HG02798 (cell line): ENCODE measurements at regions not wholly inside any gene's neighbourhood (a gene's known extent, or its start where the extent isn't known, plus 50 kb on each side); places are given as distances from the start of the nearest gene placed in this dataset.

Source experiments
- ATAC-seq: cut with Tn5 transposase; IDR thresholded peaks from one replicate; pipeline ENCODE4 v1.9.1; 2021; ENCODE audit warnings: mild to moderate bottlenecking; ENCODE audit not compliant: unreplicated experiment, poor library complexity

GRCh38 chr5:68426586-68426985 lies 211.0 kb downstream of the PIK3R1 start:
- no peak for ATAC-seq

GRCh38 chr5:68428231-68428811 lies 212.8 kb downstream of the PIK3R1 start:
- no peak for ATAC-seq

GRCh38 chr5:68429510-68429909 lies 214.0 kb downstream of the PIK3R1 start:
- ATAC-seq, result no peak

- no peak for ATAC-seq
Measured at GRCh38 chr5:68430279-68430678, 214.7 kb downstream of the PIK3R1 start.

GRCh38 chr5:68431186-68431585 lies 215.6 kb downstream of the PIK3R1 start:
- ATAC-seq, result no peak

GRCh38 chr5:68431601-68432337 lies 216.2 kb downstream of the PIK3R1 start:
- ATAC-seq, result no peak

GRCh38 chr5:68432682-68433081 lies 217.1 kb downstream of the PIK3R1 start:
- no peak for ATAC-seq

- no peak for ATAC-seq
Measured at GRCh38 chr5:68433526-68433922, 218.0 kb downstream of the PIK3R1 start.

- ATAC-seq, result peak; percentile 96
Measured at GRCh38 chr5:68433923-68434879, 218.6 kb downstream of the PIK3R1 start.

- ATAC-seq, result no peak
Measured at GRCh38 chr5:68435611-68436010, 220.1 kb downstream of the PIK3R1 start.

- ATAC-seq, result no peak
Measured at GRCh38 chr5:68436686-68437520, 221.3 kb downstream of the PIK3R1 start.

GRCh38 chr5:68438876-68439275 lies 223.3 kb downstream of the PIK3R1 start:
- ATAC-seq, result no peak

GRCh38 chr5:68440245-68440644 lies 224.7 kb downstream of the PIK3R1 start:
- no peak for ATAC-seq

GRCh38 chr5:68440651-68441050 lies 225.1 kb downstream of the PIK3R1 start:
- no peak for ATAC-seq

GRCh38 chr5:68441309-68442073 lies 225.9 kb downstream of the PIK3R1 start:
- peak; percentile 37 for ATAC-seq

GRCh38 chr5:68443091-68443490 lies 227.5 kb downstream of the PIK3R1 start:
- no peak for ATAC-seq

GRCh38 chr5:68444048-68444447 lies 228.5 kb downstream of the PIK3R1 start:
- no peak for ATAC-seq

GRCh38 chr5:68444833-68445232 lies 229.3 kb downstream of the PIK3R1 start:
- ATAC-seq, result no peak

- ATAC-seq, result no peak
Measured at GRCh38 chr5:68445257-68446069, 229.9 kb downstream of the PIK3R1 start.
